A549 (cell line): ENCODE measurements at regions not wholly inside any gene's neighbourhood (a gene's known extent, or its start where the extent isn't known, plus 50 kb on each side); places are given as distances from the start of the nearest gene placed in this dataset.
"Not testable (repeated sequence)": the region's sequence is repeated elsewhere in the genome, so short reads cannot be mapped to it uniquely, and the experiment has no call there.

Experiments used
- ATAC-seq, 2 experiments: fragments of 200-7000 bp in 1 of 2; fragments of >200 bp in 1 of 2; cut with Nextera tagmentation in 1 of 2; cut with Tn5 transposase in 1 of 2; 3 replicates each; pipeline versions ENCODE4 v1.8.0 to v1.9.1; 2018 to 2020; ENCODE audit warnings: mild to moderate bottlenecking in 1 of 2, moderate library complexity in 1 of 2
- CTCF ChIA-PET: fragments of 300-600 bp; sonication (Branson Sonifier 250); formaldehyde crosslinking; extraction: SDS; loops from one replicate; lab custom pipeline; 2021; ENCODE audit warnings: antibody characterized with exemption, inconsistent platforms; lab: Yijun Ruan, JAX
- POLR2A ChIA-PET: fragments of 350-600 bp; formaldehyde crosslinking; extraction: SDS; loops from one replicate; lab custom pipeline; 2021; ENCODE audit warnings: antibody characterized with exemption, inconsistent platforms; lab: Yijun Ruan, JAX
- DNase-seq, 2 experiments: peaks; one replicate each; pipeline versions ENCODE4 v3.0.0 to v3.0.0-alpha.2; 2011 to 2016; ENCODE audit warnings: low read depth in 1 of 2, low spot score in 1 of 2
- FAIRE-seq: peaks from 2 replicates; lab custom pipeline; 2011; peaks lifted over from hg19 to GRCh38; lab: Jason Lieb, UNC
- H3K27ac ChIP-seq, 2 experiments: fragments of >200 bp; sonication (Bioruptor Twin); formaldehyde crosslinking; 3 replicates each; pipeline ENCODE4 v1.5.1; 2016 to 2017
- H3K4me1 ChIP-seq: fragments of >200 bp; sonication (Bioruptor Twin); formaldehyde crosslinking; 3 replicates; pipeline ENCODE4 v1.6.1; 2016
- H3K4me2 ChIP-seq: fragments of >200 bp; sonication (Bioruptor Twin); formaldehyde crosslinking; 3 replicates; pipeline ENCODE4 v1.6.1; 2016
- H3K4me3 ChIP-seq: fragments of >200 bp; sonication (Bioruptor Twin); formaldehyde crosslinking; 3 replicates; pipeline ENCODE4 v1.5.1; 2016
- H3K9me3 ChIP-seq: fragments of >200 bp; sonication (Bioruptor Twin); formaldehyde crosslinking; 3 replicates; pipeline ENCODE4 v1.6.1; 2016
- BCL3 ChIP-seq: fragments of >200 bp; sonication (Bioruptor Twin); formaldehyde crosslinking; IDR thresholded peaks from 3 replicates; pipeline ENCODE4 v1.6.1; 2016
- CBX2 ChIP-seq: fragments of 200-600 bp; sonication (generic); IDR thresholded peaks from 2 replicates; pipeline ENCODE4 v1.6.1; 2016; ENCODE audit warnings: low read depth, mild to moderate bottlenecking, borderline replicate concordance
- CBX8 ChIP-seq: fragments of 200-600 bp; sonication (generic); IDR thresholded peaks from 2 replicates; pipeline ENCODE4 v1.6.1; 2016
- CEBPB ChIP-seq, 2 experiments: fragments of >200 bp in 1 of 2; sonication (Bioruptor Twin) in 1 of 2; formaldehyde crosslinking in 1 of 2; IDR thresholded peaks; 2 replicates each; pipeline ENCODE4 v1.6.1; 2012 to 2016
- ESRRA ChIP-seq: fragments of 150-350 bp; IDR thresholded peaks from 2 replicates; pipeline ENCODE4 v1.6.1; 2014; ENCODE audit warnings: mild to moderate bottlenecking, low read length, borderline replicate concordance
- FOSB ChIP-seq: fragments of 250-450 bp; sonication (Bioruptor Pico); IDR thresholded peaks from 2 replicates; pipeline ENCODE4 v1.5.0; 2020; ENCODE audit warnings: mild to moderate bottlenecking, moderate library complexity
- FOSL2 ChIP-seq, 2 experiments: fragments of 450-650 bp in 1 of 2; fragments of >200 bp in 1 of 2; sonication (Bioruptor Twin) in 1 of 2; formaldehyde crosslinking; IDR thresholded peaks; 2 replicates each; pipeline versions ENCODE4 v1.5.0 to v1.6.1; 2016 to 2020; ENCODE audit warnings: mild to moderate bottlenecking in 1 of 2, moderate library complexity in 1 of 2
- FOXS1 ChIP-seq: fragments of 250-450 bp; sonication (Bioruptor Pico); IDR thresholded peaks from 2 replicates; pipeline ENCODE4 v1.5.0; 2020; ENCODE audit warnings: mild to moderate bottlenecking, moderate library complexity
- JUN ChIP-seq, 2 experiments: fragments of >200 bp; sonication (Bioruptor Twin); formaldehyde crosslinking; IDR thresholded peaks; 2 replicates in 1 of 2; 3 replicates in 1 of 2; pipeline ENCODE4 v1.6.1; 2016 to 2017
- MYC ChIP-seq: IDR thresholded peaks from 2 replicates; pipeline ENCODE4 v1.6.1; 2012; ENCODE audit warnings: mild to moderate bottlenecking, inconsistent platforms, low read length, improper control_type of control experiment, borderline replicate concordance
- NR3C1 ChIP-seq: fragments of >200 bp; sonication (Bioruptor Twin); formaldehyde crosslinking; IDR thresholded peaks from 3 replicates; pipeline ENCODE4 v1.6.1; 2017
- POLR2A ChIP-seq: IDR thresholded peaks from 2 replicates; pipeline ENCODE4 v1.6.1; 2012; ENCODE audit warnings: mild to moderate bottlenecking, low read length
- POLR2AphosphoS2 ChIP-seq: conservative IDR thresholded peaks from 2 replicates; pipeline ENCODE4 v1.6.1; 2012; ENCODE audit warnings: low read length, improper control_type of control experiment, inconsistent platforms
- RAD21 ChIP-seq, 2 experiments: fragments of >200 bp in 1 of 2; sonication (Bioruptor Twin) in 1 of 2; formaldehyde crosslinking in 1 of 2; IDR thresholded peaks in 1 of 2; conservative IDR thresholded peaks in 1 of 2; 2 replicates in 1 of 2; 3 replicates in 1 of 2; pipeline ENCODE4 v1.6.1; 2012 to 2018; ENCODE audit warnings: inconsistent platforms in 1 of 2
- REST ChIP-seq: fragments of 200-600 bp; sonication (generic); IDR thresholded peaks from 2 replicates; pipeline ENCODE4 v1.6.1; 2016; ENCODE audit warnings: antibody characterized with exemption, mild to moderate bottlenecking, moderate library complexity
- SREBF2 ChIP-seq: fragments of 450-650 bp; IDR thresholded peaks from 2 replicates; pipeline ENCODE4 v1.6.1; 2014; ENCODE audit warnings: mild to moderate bottlenecking, moderate library complexity
- ZC3H11A ChIP-seq: fragments of 450-650 bp; IDR thresholded peaks from 2 replicates; pipeline ENCODE4 v1.6.1; 2014; ENCODE audit warnings: antibody characterized with exemption, mild to moderate bottlenecking
- ZFP36 ChIP-seq: fragments of 450-650 bp; IDR thresholded peaks from 2 replicates; pipeline ENCODE4 v1.6.1; 2014; ENCODE audit warnings: borderline replicate concordance; ENCODE audit not compliant: partially characterized antibody
- ZSCAN20 ChIP-seq: fragments of 250-450 bp; sonication (Bioruptor Pico); IDR thresholded peaks from 2 replicates; pipeline ENCODE4 v1.8.0; 2022; ENCODE audit warnings: mild to moderate bottlenecking, moderate library complexity
- WGBS: methylation state at CpG from one replicate; pipeline ENCODE4 v1.1.6; 2017; ENCODE audit errors: missing lambda C conversion rate; 5-methylcytosine and 5-hydroxymethylcytosine counted together
- TF ChIP-seq, protein P1 (sequence below): fragments of >200 bp; sonication (Bioruptor Twin); formaldehyde crosslinking; IDR thresholded peaks from 2 replicates; pipeline ENCODE4 v1.6.1; 2016
- TF ChIP-seq, protein P2 (sequence below): IDR thresholded peaks from 2 replicates; pipeline ENCODE4 v1.6.1; 2012

GRCh38 chr7:109893231-109893630, 1197.7 kb upstream of the LRRN3 start:
- H3K4me2 ChIP-seq = peak overlapping the region; percentile 88
- DNase-seq (peak in 1 of 2 experiments; percentile 5), ATAC-seq (peak in 1 of 2 experiments; percentile 39; a peak in 3 of 6 replicates), FAIRE-seq (no peak)
- H3K4me3 ChIP-seq = peak overlapping the region; percentile 36
- TF ChIP-seq FOSB (CRISPR knock-in tag) (no peak), FOXS1 (CRISPR knock-in tag) (no peak), POLR2AphosphoS2 (no peak), RAD21 (conservative IDR thresholded peaks at IDR 0.05 in 1 of 2, IDR thresholded peaks at IDR 0.05 in 1 of 2) (no peak), SREBF2 (no peak), CBX2 (no peak)
- CTCF ChIA-PET = no interaction called here
- peak overlapping the region in 1 of 2 experiments; percentile 51; a peak in 2 of 6 replicates for H3K27ac ChIP-seq
- 0 out of 3 replicates have a peak, but pooled peaks cover 3% of the 10 kb centered on the region for H3K4me1 ChIP-seq
- no peaks in the 10 kb centered on the region for H3K9me3 ChIP-seq
- POLR2A ChIA-PET = no interaction called here
- 7% methylated on average over 2 of the region's 2 CpGs for WGBS

GRCh38 chr7:109895536-109895935, 1195.4 kb upstream of the LRRN3 start:
- H3K4me2 ChIP-seq = 0 out of 3 replicates have a peak overlapping the region, but pooled peaks have one; percentile 23
- FAIRE-seq = no peak
- H3K4me3 ChIP-seq = no peak overlapping the region
- no peaks in the 10 kb centered on the region for H3K9me3 ChIP-seq
- CTCF ChIA-PET = interaction anchor here (1.6 kb wide), 1 partner anchor 22 kb away, joined by 4 read pairs; no protein-coding TSS in a partner anchor
- WGBS = 26% methylated on average over 3 of the region's 3 CpGs
- TF ChIP-seq BCL3 = no peak
- TF ChIP-seq, protein P1, sequence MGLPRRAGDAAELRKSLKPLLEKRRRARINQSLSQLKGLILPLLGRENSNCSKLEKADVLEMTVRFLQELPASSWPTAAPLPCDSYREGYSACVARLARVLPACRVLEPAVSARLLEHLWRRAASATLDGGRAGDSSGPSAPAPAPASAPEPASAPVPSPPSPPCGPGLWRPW = no peak
- ATAC-seq = no peak
- H3K4me1 ChIP-seq = 0 out of 3 replicates have a peak, but pooled peaks cover 3% of the 10 kb centered on the region
- H3K27ac ChIP-seq = no peak overlapping the region
- POLR2A ChIA-PET = no interaction called here
- no peak for DNase-seq

GRCh38 chr7:109901926-109902325, 1189.0 kb upstream of the LRRN3 start:
- Histone ChIP-seq H3K27ac (no peak overlapping the region), H3K9me3 (no peaks in the 10 kb centered on the region), H3K4me1 (no peaks in the 10 kb centered on the region), H3K4me3 (no peak overlapping the region), H3K4me2 (no peak overlapping the region)
- POLR2A ChIA-PET = no interaction called here
- CTCF ChIA-PET = no interaction called here
- TF ChIP-seq ZFP36 (no peak), CEBPB (IDR thresholded peaks at IDR 0.05) (no peak), SREBF2 (no peak), NR3C1 (no peak), REST (no peak), CBX8 (no peak), ZSCAN20 (CRISPR knock-in tag) (no peak), JUN (IDR thresholded peaks at IDR 0.05) (no peak), FOSB (CRISPR knock-in tag) (no peak), MYC (no peak), ZC3H11A (no peak), CBX2 (no peak), ESRRA (no peak), FOSL2 (IDR thresholded peaks at IDR 0.05) (no peak), FOSL2 (CRISPR knock-in tag; IDR thresholded peaks at IDR 0.05) (no peak), POLR2A (no peak)
- TF ChIP-seq, protein P2, sequence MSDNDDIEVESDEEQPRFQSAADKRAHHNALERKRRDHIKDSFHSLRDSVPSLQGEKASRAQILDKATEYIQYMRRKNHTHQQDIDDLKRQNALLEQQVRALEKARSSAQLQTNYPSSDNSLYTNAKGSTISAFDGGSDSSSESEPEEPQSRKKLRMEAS = no peak
- no peak for ATAC-seq
- FAIRE-seq = no peak
- DNase-seq = no peak
- WGBS = 10% methylated on average over 1 of the region's 1 CpG

DNA sequence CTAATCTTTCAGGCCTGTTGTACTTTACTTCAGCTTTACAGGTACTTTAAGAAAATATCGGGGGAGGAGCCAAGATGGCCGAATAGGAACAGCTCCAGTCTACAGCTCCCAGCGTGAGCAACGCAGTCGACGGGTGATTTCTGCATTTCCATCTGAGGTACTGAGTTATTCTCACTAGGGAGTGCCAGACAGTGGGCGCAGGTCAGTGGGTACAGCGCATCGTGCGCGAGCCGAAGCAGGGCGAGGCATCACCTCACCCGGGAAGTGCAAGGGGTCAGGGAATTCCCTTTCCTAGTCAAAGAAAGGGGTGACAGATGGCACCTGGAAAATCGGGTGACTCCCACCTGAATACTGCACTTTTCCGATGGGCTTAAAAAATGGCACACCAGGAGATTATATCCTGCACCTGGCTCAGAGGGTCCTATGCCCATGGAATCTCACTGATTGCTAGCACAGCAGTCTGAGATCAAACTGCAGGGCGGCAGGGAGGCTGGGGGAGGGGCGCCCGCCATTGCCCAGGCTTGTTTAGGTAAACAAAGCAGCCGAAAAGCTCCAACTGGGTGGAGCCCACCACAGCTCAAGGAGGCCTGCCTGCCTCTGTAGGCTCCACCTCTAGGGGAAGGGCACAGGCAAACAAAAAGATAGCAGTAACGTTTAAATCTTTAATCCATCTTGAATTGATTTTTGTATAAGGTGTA, 1185.4 kb upstream of the LRRN3 start:
- DNase-seq, FAIRE-seq, H3K4me3 ChIP-seq, H3K4me1 ChIP-seq, H3K4me2 ChIP-seq, H3K9me3 ChIP-seq, CTCF ChIA-PET, H3K27ac ChIP-seq, ATAC-seq, POLR2A ChIA-PET: not testable (repeated sequence)
- 52% methylated on average over 20 of the region's 21 CpGs for WGBS
